Keratinocyte (primary cell): ENCODE measurements at regions not wholly inside any gene's neighbourhood (a gene's known extent, or its start where the extent isn't known, plus 50 kb on each side); places are given as distances from the start of the nearest gene placed in this dataset.

Experiments used
- DNase-seq: peaks from one replicate; pipeline ENCODE4 v3.0.0-alpha.2; 2011; ENCODE audit warnings: low read depth, missing footprints, low spot score
- FAIRE-seq: peaks from 2 replicates; lab custom pipeline; 2011; peaks lifted over from hg19 to GRCh38; lab: Jason Lieb, UNC
- H2AFZ ChIP-seq: 2 replicates; pipeline ENCODE4 v1.6.0; 2012; ENCODE audit warnings: low read length, control low read depth, inconsistent platforms; ENCODE audit not compliant: control insufficient read depth
- H3K27ac ChIP-seq: 2 replicates; pipeline ENCODE4 v1.5.1; 2011; ENCODE audit warnings: low read length; ENCODE audit not compliant: control insufficient read depth, insufficient read depth
- H3K27me3 ChIP-seq: 3 replicates; pipeline ENCODE4 v1.6.0; 2011; ENCODE audit warnings: low read length; ENCODE audit not compliant: control insufficient read depth, insufficient read depth; ENCODE audit errors: extremely low read depth
- H3K36me3 ChIP-seq, 2 experiments: 2 replicates in 1 of 2; 3 replicates in 1 of 2; pipeline ENCODE4 v1.5.1; 2011; ENCODE audit warnings: low read length in 2 of 2, mild to moderate bottlenecking in 1 of 2; ENCODE audit not compliant: control insufficient read depth in 2 of 2, insufficient read depth in 2 of 2; ENCODE audit errors: extremely low read depth in 1 of 2
- H3K4me1 ChIP-seq: 3 replicates; pipeline ENCODE4 v1.5.1; 2011; ENCODE audit warnings: low read length; ENCODE audit not compliant: control insufficient read depth, insufficient read depth; ENCODE audit errors: extremely low read depth
- H3K4me2 ChIP-seq: 3 replicates; pipeline ENCODE4 v1.6.0; 2011; ENCODE audit warnings: low read depth, low read length; ENCODE audit not compliant: control insufficient read depth, insufficient read depth; ENCODE audit errors: extremely low read depth
- H3K4me3 ChIP-seq, 3 experiments: fragments of 200-600 bp in 1 of 3; sonication (generic) in 1 of 3; 2 replicates in 2 of 3; 3 replicates in 1 of 3; pipeline ENCODE4 v1.5.1; 2011 to 2016; ENCODE audit warnings: low read length in 3 of 3, mild to moderate bottlenecking in 3 of 3, control low read depth in 2 of 3, inconsistent platforms in 1 of 3, low read depth in 1 of 3, mixed read lengths in 1 of 3, mixed run types in 1 of 3, moderate library complexity in 1 of 3; ENCODE audit not compliant: control insufficient read depth in 2 of 3, insufficient read depth in 2 of 3; ENCODE audit errors: extremely low read depth in 1 of 3
- H3K79me2 ChIP-seq: 2 replicates; pipeline ENCODE4 v1.6.0; 2012; ENCODE audit warnings: low read length; ENCODE audit not compliant: control insufficient read depth, insufficient read depth
- H3K9ac ChIP-seq: 3 replicates; pipeline ENCODE4 v1.6.0; 2011; ENCODE audit warnings: low read length; ENCODE audit not compliant: control insufficient read depth, insufficient read depth; ENCODE audit errors: extremely low read depth
- H3K9me1 ChIP-seq: 3 replicates; pipeline ENCODE4 v1.6.0; 2011; ENCODE audit warnings: low read length; ENCODE audit not compliant: control insufficient read depth, insufficient read depth; ENCODE audit errors: extremely low read depth
- H3K9me3 ChIP-seq: 2 replicates; pipeline ENCODE4 v1.5.1; 2012; ENCODE audit warnings: low read depth, low read length; ENCODE audit not compliant: control insufficient read depth
- H4K20me1 ChIP-seq: 3 replicates; pipeline ENCODE4 v1.6.0; 2011; ENCODE audit warnings: low read length; ENCODE audit not compliant: control insufficient read depth, insufficient read depth; ENCODE audit errors: extremely low read depth
- EZH2 ChIP-seq: IDR thresholded peaks from one replicate; pipeline ENCODE4 v1.6.1; 2012; ENCODE audit warnings: inconsistent platforms, mild to moderate bottlenecking, low read length, moderate library complexity
- dilution Hi-C: fragments of 300-500 bp; cut with MboI; formaldehyde crosslinking; loops from one replicate; pipeline ENCODE4 v1.7.0; 2020; ENCODE audit warnings: low sequenced_read_pairs; ENCODE audit not compliant: extremely low pct_ligation_motif_present
- TF ChIP-seq, protein P1 (sequence below), 3 experiments: IDR thresholded peaks in 1 of 3; conservative IDR thresholded peaks in 1 of 3; optimal IDR thresholded peaks in 1 of 3; 2 replicates in 2 of 3; 3 replicates in 1 of 3; pipeline versions ENCODE3 to v1.5.1; 2011; ENCODE audit warnings: low read length in 3 of 3, mild to moderate bottlenecking in 3 of 3, moderate library complexity in 2 of 3, control low read depth in 1 of 3, inconsistent platforms in 1 of 3; ENCODE audit not compliant: insufficient read depth in 2 of 3; ENCODE audit errors: extremely low read depth in 1 of 3

DNA sequence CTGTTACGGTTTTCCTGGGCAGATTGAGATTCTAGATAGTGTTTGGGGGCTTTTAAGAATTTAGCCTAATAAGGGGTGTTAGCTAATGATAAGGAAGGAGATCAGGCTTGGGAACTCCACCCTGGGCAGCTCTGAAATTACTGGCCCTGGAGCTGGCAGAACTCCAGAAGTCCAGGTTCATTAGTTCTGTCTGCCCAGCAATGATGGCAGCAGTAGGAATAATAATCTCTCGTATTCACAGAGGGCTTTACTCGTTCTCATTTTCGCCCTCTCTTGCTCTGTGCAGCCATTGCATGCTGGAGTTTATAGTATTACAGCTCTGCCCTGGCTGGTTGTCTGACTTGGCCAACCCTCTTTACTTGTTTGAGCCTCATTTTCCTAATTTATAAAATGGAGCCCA is 216.0 kb downstream of the HAPSTR1 start:
- TF ChIP-seq, protein P1, sequence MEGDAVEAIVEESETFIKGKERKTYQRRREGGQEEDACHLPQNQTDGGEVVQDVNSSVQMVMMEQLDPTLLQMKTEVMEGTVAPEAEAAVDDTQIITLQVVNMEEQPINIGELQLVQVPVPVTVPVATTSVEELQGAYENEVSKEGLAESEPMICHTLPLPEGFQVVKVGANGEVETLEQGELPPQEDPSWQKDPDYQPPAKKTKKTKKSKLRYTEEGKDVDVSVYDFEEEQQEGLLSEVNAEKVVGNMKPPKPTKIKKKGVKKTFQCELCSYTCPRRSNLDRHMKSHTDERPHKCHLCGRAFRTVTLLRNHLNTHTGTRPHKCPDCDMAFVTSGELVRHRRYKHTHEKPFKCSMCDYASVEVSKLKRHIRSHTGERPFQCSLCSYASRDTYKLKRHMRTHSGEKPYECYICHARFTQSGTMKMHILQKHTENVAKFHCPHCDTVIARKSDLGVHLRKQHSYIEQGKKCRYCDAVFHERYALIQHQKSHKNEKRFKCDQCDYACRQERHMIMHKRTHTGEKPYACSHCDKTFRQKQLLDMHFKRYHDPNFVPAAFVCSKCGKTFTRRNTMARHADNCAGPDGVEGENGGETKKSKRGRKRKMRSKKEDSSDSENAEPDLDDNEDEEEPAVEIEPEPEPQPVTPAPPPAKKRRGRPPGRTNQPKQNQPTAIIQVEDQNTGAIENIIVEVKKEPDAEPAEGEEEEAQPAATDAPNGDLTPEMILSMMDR (optimal IDR thresholded peaks at IDR 0.05 in 1 of 3, IDR thresholded peaks at IDR 0.05 in 1 of 3, conservative IDR thresholded peaks at IDR 0.05 in 1 of 3; ENCODE audit: extremely low read depth in 1 of 3, insufficient read depth in 2 of 3, low read length in 3 of 3) = no peak
- no peak for TF ChIP-seq EZH2
- Histone ChIP-seq H3K27me3 (no peaks in the 10 kb centered on the region), H3K4me1 (no peaks in the 10 kb centered on the region)

DNA sequence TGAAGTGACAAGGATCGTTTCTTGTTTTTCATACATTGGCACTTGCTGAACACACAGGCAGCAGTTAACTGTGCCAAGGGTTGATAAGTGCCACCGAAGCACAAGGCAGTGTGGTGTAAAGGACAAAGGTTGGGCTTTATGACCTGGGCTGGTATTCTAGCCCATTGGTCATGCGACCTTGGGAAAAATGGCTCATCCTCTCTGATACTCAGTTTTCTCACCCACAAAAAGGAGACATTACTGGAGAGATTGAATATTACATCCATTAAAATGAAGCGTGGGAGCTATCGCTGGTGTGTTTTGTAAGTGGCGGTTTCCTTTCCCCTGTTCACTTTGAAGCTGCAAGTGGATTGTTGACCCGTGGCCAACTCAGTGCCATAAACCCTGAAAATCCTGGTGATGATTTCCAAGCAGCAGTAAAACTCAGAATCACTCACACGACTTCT is 216.9 kb downstream of the HAPSTR1 start:
- dilution Hi-C loops = no loop called here
- FAIRE-seq = no peak

More for the DNA sequence above, 216.0 kb downstream of the HAPSTR1 start:
- H3K9ac ChIP-seq = no peak overlapping the region
- H2AFZ ChIP-seq = no peak overlapping the region
- no peaks in the 10 kb centered on the region for H3K36me3 ChIP-seq
- H3K9me1 ChIP-seq = no peaks in the 10 kb centered on the region
- no peaks in the 10 kb centered on the region for H3K9me3 ChIP-seq
- no peak overlapping the region for H3K4me2 ChIP-seq
- dilution Hi-C loops = no loop called here
- H3K27ac ChIP-seq = no peak overlapping the region
- FAIRE-seq (no peak), DNase-seq (no peak)
- H3K4me3 ChIP-seq = no peak overlapping the region
- H3K79me2 ChIP-seq = no peaks in the 10 kb centered on the region
- H4K20me1 ChIP-seq = no peaks in the 10 kb centered on the region

More for the DNA sequence above, 216.9 kb downstream of the HAPSTR1 start:
- H3K79me2 ChIP-seq = no peaks in the 10 kb centered on the region
- H4K20me1 ChIP-seq = no peaks in the 10 kb centered on the region
- TF ChIP-seq EZH2 = no peak
- TF ChIP-seq, protein P1 (optimal IDR thresholded peaks at IDR 0.05 in 1 of 3, IDR thresholded peaks at IDR 0.05 in 1 of 3, conservative IDR thresholded peaks at IDR 0.05 in 1 of 3; ENCODE audit: extremely low read depth in 1 of 3, insufficient read depth in 2 of 3, low read length in 3 of 3) = no peak
- H3K9me1 ChIP-seq = no peaks in the 10 kb centered on the region
- H3K9ac ChIP-seq = no peak overlapping the region
- H3K36me3 ChIP-seq = no peaks in the 10 kb centered on the region
- no peak for DNase-seq
- H3K27ac ChIP-seq = no peak overlapping the region
- no peaks in the 10 kb centered on the region for H3K9me3 ChIP-seq
- H3K27me3 ChIP-seq = no peaks in the 10 kb centered on the region
- H3K4me3 ChIP-seq = no peak overlapping the region
- no peak overlapping the region for H3K4me2 ChIP-seq
- H2AFZ ChIP-seq = no peak overlapping the region
- no peaks in the 10 kb centered on the region for H3K4me1 ChIP-seq
